Peyer's patch (tissue), 4 donors: ENCODE measurements at regions not wholly inside any gene's neighbourhood (a gene's known extent, or its start where the extent isn't known, plus 50 kb on each side); places are given as distances from the start of the nearest gene placed in this dataset.

Source experiments
- DNase-seq, 3 donors: peaks; one replicate each; pipeline ENCODE4 v3.0.0-alpha.2; 2017 to 2019
- H3K27ac ChIP-seq, 4 donors: fragments of 200-600 bp; sonication (generic); one replicate each; pipeline ENCODE4 v1.5.1; 2016 to 2019
- H3K27me3 ChIP-seq, 2 donors: fragments of 200-600 bp; sonication (generic); one replicate each; pipeline ENCODE4 v1.5.1; 2019
- H3K36me3 ChIP-seq, 3 donors: fragments of 200-600 bp; sonication (generic); one replicate each; pipeline ENCODE4 v1.5.1; 2016 to 2019
- H3K4me1 ChIP-seq, 4 donors: fragments of 200-600 bp; sonication (generic); one replicate each; pipeline ENCODE4 v1.5.1; 2016 to 2019
- H3K4me3 ChIP-seq, 4 donors: fragments of 200-600 bp; sonication (generic); 1 replicate in 3 of 4; 2 replicates in 1 of 4; pipeline ENCODE4 v1.5.1; 2016 to 2019; ENCODE audit warnings: mild to moderate bottlenecking in 1 of 4
- H3K9me3 ChIP-seq, 4 donors: fragments of 200-600 bp; sonication (generic); one replicate each; pipeline ENCODE4 v1.5.1; 2016 to 2019; ENCODE audit warnings: mild to moderate bottlenecking in 1 of 4
- CTCF ChIP-seq, 6 experiments: fragments of 450-650 bp in 4 of 6; fragments of 200-600 bp in 2 of 6; sonication (generic) in 1 of 6; IDR thresholded peaks; one replicate each; pipeline ENCODE4 v1.5.1; 2017 to 2019; ENCODE audit warnings: antibody characterized with exemption in 6 of 6, mild to moderate bottlenecking in 3 of 6, moderate library complexity in 1 of 6
- POLR2A ChIP-seq, 2 donors: fragments of 450-650 bp; IDR thresholded peaks; one replicate each; pipeline ENCODE4 v1.5.1; 2017; ENCODE audit warnings: antibody characterized with exemption in 2 of 2, mild to moderate bottlenecking in 2 of 2, moderate library complexity in 2 of 2
- small RNA-seq, 2 donors: library from RNA; depleted of rRNA; stranded (forward); fragments of <200 nt; gene quantifications; one replicate each; pipeline ENCODE3, GENCODE V24; 2016

GRCh38 chrX:106499473-106499872 is 112.3 kb upstream of the RADX start:
- H3K9me3 ChIP-seq: no peaks in the 10 kb centered on the region
- no peaks in the 10 kb centered on the region for H3K4me1 ChIP-seq
- H3K36me3 ChIP-seq: no peaks in the 10 kb centered on the region
- TF ChIP-seq CTCF (IDR thresholded peaks at IDR 0.05): no peak
- H3K27me3 ChIP-seq: no peaks in the 10 kb centered on the region
- DNase-seq: no peak
- no peak overlapping the region for H3K4me3 ChIP-seq
- no peak overlapping the region for H3K27ac ChIP-seq

GRCh38 chrX:106510713-106511403 is 100.9 kb upstream of the RADX start:
- DNase-seq: no peak
- Histone ChIP-seq H3K9me3 (no peaks in the 10 kb centered on the region), H3K27ac (no peak overlapping the region), H3K27me3 (no peaks in the 10 kb centered on the region), H3K4me3 (no peak overlapping the region), H3K36me3 (no peaks in the 10 kb centered on the region), H3K4me1 (no peaks in the 10 kb centered on the region)
- TF ChIP-seq POLR2A (IDR thresholded peaks at IDR 0.05) (no peak), CTCF (IDR thresholded peaks at IDR 0.05) (no peak)

Small RNAs in the stretch of these regions (small RNA-seq; reads per million reads assigned to genes)
- 0 reads per million in 2 donors for gene AL133271.1
- 0 reads per million in 2 donors for gene RF00019
